BLaER1 (cell line): ENCODE measurements at regions not wholly inside any gene's neighbourhood (a gene's known extent, or its start where the extent isn't known, plus 50 kb on each side); places are given as distances from the start of the nearest gene placed in this dataset.

ENCODE experiments used
- H3K27ac ChIP-seq: shearing (Covaris generic); formaldehyde crosslinking; 2 replicates; pipeline ENCODE4 v1.8.1; 2022
- H3K27me3 ChIP-seq: shearing (Covaris generic); formaldehyde crosslinking; 2 replicates; pipeline ENCODE4 v1.8.1; 2022
- H3K36me3 ChIP-seq: shearing (Covaris generic); formaldehyde crosslinking; 2 replicates; pipeline ENCODE4 v1.8.1; 2022
- H3K4me1 ChIP-seq: shearing (Covaris generic); formaldehyde crosslinking; 2 replicates; pipeline ENCODE4 v1.8.1; 2022
- H3K4me2 ChIP-seq: shearing (Covaris generic); formaldehyde crosslinking; 2 replicates; pipeline ENCODE4 v1.8.1; 2022
- H3K4me3 ChIP-seq: shearing (Covaris generic); formaldehyde crosslinking; 2 replicates; pipeline ENCODE4 v1.8.1; 2022
- H3K9ac ChIP-seq: shearing (Covaris generic); formaldehyde crosslinking; 2 replicates; pipeline ENCODE4 v1.8.1; 2022
- H3K9me3 ChIP-seq: shearing (Covaris generic); formaldehyde crosslinking; 2 replicates; pipeline ENCODE4 v1.8.1; 2022
- H4K20me1 ChIP-seq: shearing (Covaris generic); formaldehyde crosslinking; 2 replicates; pipeline ENCODE4 v1.8.1; 2022
- Cebpa-rat ChIP-seq: shearing (Covaris generic); IDR thresholded peaks from 2 replicates; pipeline ENCODE4 v1.8.1; 2022

- Histone ChIP-seq H4K20me1 (no peaks in the 10 kb centered on the region), H3K4me1 (no peaks in the 10 kb centered on the region), H3K9me3 (no peaks in the 10 kb centered on the region), H3K27ac (no peak overlapping the region), H3K27me3 (no peaks in the 10 kb centered on the region), H3K36me3 (no peaks in the 10 kb centered on the region), H3K9ac (no peak overlapping the region), H3K4me3 (no peak overlapping the region), H3K4me2 (no peak overlapping the region)
- TF ChIP-seq Cebpa-rat, result no peak
These were observed 548.2 kb upstream of the ADGRL4 start for GRCh38 chr1:79554688-79555087.

- Histone ChIP-seq H3K9me3 (no peaks in the 10 kb centered on the region), H3K4me3 (no peak overlapping the region), H3K4me1 (no peaks in the 10 kb centered on the region), H3K4me2 (no peak overlapping the region), H3K27ac (no peak overlapping the region), H4K20me1 (no peaks in the 10 kb centered on the region), H3K27me3 (no peaks in the 10 kb centered on the region), H3K36me3 (no peaks in the 10 kb centered on the region), H3K9ac (no peak overlapping the region)
- TF ChIP-seq Cebpa-rat, result no peak
These were observed 544.8 kb upstream of the ADGRL4 start for GRCh38 chr1:79551321-79551720.

DNA sequence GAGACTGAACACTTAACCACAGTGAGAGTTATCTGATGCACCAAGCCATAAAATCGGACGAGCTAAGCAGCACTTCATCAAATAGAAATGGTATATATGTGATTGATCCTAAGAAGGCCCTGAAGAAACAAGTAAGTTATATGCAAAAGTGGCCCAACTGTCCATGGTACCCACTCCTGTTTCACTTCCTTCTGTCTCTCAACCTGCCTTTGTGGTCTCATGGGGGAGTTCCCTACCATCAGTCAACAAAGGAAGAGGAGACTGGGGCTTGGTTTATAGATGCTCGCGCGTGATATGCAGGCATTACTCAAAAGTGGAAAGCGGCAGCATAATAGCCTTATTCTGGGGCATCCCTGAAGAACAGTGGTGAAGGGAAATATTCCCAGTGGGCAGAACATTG is 543.9 kb upstream of the ADGRL4 start:
- Histone ChIP-seq H3K36me3 (no peaks in the 10 kb centered on the region), H3K9ac (no peak overlapping the region), H3K4me2 (no peak overlapping the region), H3K27me3 (no peaks in the 10 kb centered on the region), H3K4me1 (no peaks in the 10 kb centered on the region), H3K4me3 (no peak overlapping the region), H4K20me1 (no peaks in the 10 kb centered on the region), H3K9me3 (no peaks in the 10 kb centered on the region), H3K27ac (no peak overlapping the region)
- no peak for TF ChIP-seq Cebpa-rat

DNA sequence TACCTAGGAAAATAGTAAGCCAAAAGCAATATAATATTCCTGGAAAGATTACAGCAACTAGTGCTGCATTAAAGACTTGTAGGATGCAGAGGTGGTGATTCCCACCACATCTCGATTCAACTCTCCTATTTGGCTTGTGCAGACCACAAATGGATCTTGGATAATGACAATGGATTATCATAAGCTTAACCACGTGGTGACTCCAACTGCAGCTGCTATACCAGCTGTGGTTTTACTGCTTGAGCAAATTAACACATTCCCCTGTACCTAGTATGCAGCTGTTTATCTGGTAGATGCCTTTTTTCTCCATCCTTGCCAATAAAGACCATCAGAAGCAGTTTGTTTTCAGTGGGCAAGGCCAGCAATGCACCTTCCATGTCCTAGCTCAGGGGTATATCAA is 542.7 kb upstream of the ADGRL4 start:
- Histone ChIP-seq H3K4me1 (no peaks in the 10 kb centered on the region), H3K4me2 (no peak overlapping the region), H3K9me3 (no peaks in the 10 kb centered on the region), H3K36me3 (no peaks in the 10 kb centered on the region), H3K9ac (no peak overlapping the region), H4K20me1 (no peaks in the 10 kb centered on the region), H3K27ac (no peak overlapping the region), H3K4me3 (no peak overlapping the region), H3K27me3 (no peaks in the 10 kb centered on the region)
- no peak for TF ChIP-seq Cebpa-rat

DNA sequence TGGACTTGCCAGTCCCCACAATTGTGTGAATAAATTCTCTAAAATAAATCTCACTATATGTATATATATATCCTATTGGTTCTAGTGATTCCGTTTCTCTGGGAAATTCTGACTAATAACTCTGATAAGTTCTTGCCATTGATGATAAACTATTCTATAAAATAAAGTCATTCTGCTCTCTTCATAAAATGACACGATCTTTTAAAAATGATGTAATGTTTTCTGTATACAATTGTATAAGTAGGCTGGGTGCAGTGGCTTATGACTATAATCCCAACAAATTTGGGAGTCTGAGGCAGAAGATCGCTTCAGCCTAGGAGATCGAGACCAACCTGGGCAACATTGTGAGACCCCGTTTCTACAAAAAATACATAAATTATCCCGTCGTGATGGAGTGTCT is 541.0 kb upstream of the ADGRL4 start:
- Histone ChIP-seq H3K36me3 (no peaks in the 10 kb centered on the region), H3K9ac (no peak overlapping the region), H3K27me3 (no peaks in the 10 kb centered on the region), H3K4me1 (no peaks in the 10 kb centered on the region), H3K9me3 (no peaks in the 10 kb centered on the region), H4K20me1 (no peaks in the 10 kb centered on the region), H3K27ac (no peak overlapping the region), H3K4me2 (no peak overlapping the region), H3K4me3 (no peak overlapping the region)
- TF ChIP-seq Cebpa-rat, result no peak

GRCh38 chr1:79543394-79543793 is 536.9 kb upstream of the ADGRL4 start:
- no peaks in the 10 kb centered on the region for H4K20me1 ChIP-seq
- no peak overlapping the region for H3K27ac ChIP-seq
- H3K4me3 ChIP-seq, result no peak overlapping the region
- H3K9me3 ChIP-seq, result no peaks in the 10 kb centered on the region
- no peaks in the 10 kb centered on the region for H3K36me3 ChIP-seq
- H3K4me1 ChIP-seq, result no peaks in the 10 kb centered on the region
- no peak overlapping the region for H3K4me2 ChIP-seq
- H3K9ac ChIP-seq, result no peak overlapping the region
- H3K27me3 ChIP-seq, result no peaks in the 10 kb centered on the region
- no peak for TF ChIP-seq Cebpa-rat

- H3K27ac ChIP-seq, result no peak overlapping the region
- no peak overlapping the region for H3K4me3 ChIP-seq
- H3K9me3 ChIP-seq, result no peaks in the 10 kb centered on the region
- no peak overlapping the region for H3K9ac ChIP-seq
- TF ChIP-seq Cebpa-rat, result no peak
- no peaks in the 10 kb centered on the region for H4K20me1 ChIP-seq
- H3K27me3 ChIP-seq, result no peaks in the 10 kb centered on the region
- no peak overlapping the region for H3K4me2 ChIP-seq
- no peaks in the 10 kb centered on the region for H3K4me1 ChIP-seq
- H3K36me3 ChIP-seq, result no peaks in the 10 kb centered on the region
These were observed 532.5 kb upstream of the ADGRL4 start for GRCh38 chr1:79539001-79539400.

DNA sequence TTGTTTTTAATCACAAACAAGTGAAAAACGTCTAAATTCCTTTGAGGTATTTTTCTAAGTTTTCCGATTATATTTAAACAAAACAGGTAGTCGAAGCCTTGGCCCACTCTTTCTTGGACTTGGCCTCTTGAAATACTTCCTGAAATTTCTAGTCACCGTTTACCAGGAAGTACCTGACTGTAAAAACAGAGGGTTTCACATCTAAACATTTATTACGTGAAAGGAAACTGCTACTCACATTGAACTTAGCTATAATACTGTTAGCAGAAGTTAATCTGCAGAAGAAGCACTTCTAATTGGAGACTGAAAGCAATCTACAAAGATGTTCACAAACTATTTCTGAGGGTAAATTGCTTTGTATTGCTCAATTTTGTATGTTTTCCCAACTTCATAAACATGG is 526.0 kb upstream of the ADGRL4 start:
- TF ChIP-seq Cebpa-rat, result no peak
- H3K27ac ChIP-seq, result no peak overlapping the region
- no peaks in the 10 kb centered on the region for H3K4me1 ChIP-seq
- H3K27me3 ChIP-seq, result no peaks in the 10 kb centered on the region
- no peaks in the 10 kb centered on the region for H3K9me3 ChIP-seq
- H3K4me3 ChIP-seq, result no peak overlapping the region
- no peaks in the 10 kb centered on the region for H3K36me3 ChIP-seq
- no peaks in the 10 kb centered on the region for H4K20me1 ChIP-seq
- no peak overlapping the region for H3K4me2 ChIP-seq
- H3K9ac ChIP-seq, result no peak overlapping the region

DNA sequence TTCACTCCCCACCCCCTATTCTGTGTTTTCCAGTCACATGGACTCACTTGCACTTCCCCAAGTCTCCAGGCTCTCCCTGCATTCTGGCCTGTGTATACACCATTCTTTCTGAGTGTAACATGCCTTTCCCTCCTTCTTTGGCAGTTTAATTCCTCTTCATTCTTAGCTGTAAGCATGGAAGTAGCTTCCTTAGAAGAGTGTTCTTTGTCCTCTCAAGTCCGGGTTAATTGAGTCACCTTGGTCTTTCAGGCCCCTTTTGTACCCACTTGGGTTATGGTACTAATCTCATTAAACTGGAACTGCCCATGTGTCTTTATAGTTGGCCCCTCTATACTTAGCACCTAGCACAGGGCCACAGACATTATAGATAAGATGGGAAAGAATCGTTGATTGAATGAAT is 525.3 kb upstream of the ADGRL4 start:
- H3K4me2 ChIP-seq, result no peak overlapping the region
- H3K9me3 ChIP-seq, result no peaks in the 10 kb centered on the region
- H4K20me1 ChIP-seq, result no peaks in the 10 kb centered on the region
- TF ChIP-seq Cebpa-rat, result no peak
- no peak overlapping the region for H3K27ac ChIP-seq
- no peak overlapping the region for H3K9ac ChIP-seq
- H3K27me3 ChIP-seq, result no peaks in the 10 kb centered on the region
- no peaks in the 10 kb centered on the region for H3K4me1 ChIP-seq
- no peak overlapping the region for H3K4me3 ChIP-seq
- no peaks in the 10 kb centered on the region for H3K36me3 ChIP-seq

DNA sequence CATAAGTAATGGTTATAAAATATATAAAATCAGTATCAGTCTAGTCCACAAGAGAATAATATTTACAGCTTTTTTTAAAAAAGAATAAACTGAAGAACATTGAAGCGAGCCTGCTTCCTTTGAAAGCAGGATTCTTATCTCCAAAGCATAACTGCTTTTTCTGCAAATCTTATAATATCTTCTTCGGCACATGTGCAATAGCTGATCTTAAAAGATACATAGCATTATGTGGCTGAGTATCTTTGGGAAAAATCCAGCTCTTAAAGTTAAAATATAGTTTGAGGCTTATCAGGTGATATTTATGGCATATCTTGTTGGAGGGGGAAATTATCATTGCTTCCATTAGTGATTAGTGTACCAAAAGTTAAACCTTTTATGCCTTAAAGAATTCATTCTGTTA is 523.9 kb upstream of the ADGRL4 start:
- H3K27ac ChIP-seq, result no peak overlapping the region
- H3K4me1 ChIP-seq, result no peaks in the 10 kb centered on the region
- no peaks in the 10 kb centered on the region for H3K36me3 ChIP-seq
- no peak for TF ChIP-seq Cebpa-rat
- H3K9ac ChIP-seq, result no peak overlapping the region
- no peak overlapping the region for H3K4me3 ChIP-seq
- H4K20me1 ChIP-seq, result no peaks in the 10 kb centered on the region
- H3K27me3 ChIP-seq, result no peaks in the 10 kb centered on the region
- no peak overlapping the region for H3K4me2 ChIP-seq
- H3K9me3 ChIP-seq, result no peaks in the 10 kb centered on the region

DNA sequence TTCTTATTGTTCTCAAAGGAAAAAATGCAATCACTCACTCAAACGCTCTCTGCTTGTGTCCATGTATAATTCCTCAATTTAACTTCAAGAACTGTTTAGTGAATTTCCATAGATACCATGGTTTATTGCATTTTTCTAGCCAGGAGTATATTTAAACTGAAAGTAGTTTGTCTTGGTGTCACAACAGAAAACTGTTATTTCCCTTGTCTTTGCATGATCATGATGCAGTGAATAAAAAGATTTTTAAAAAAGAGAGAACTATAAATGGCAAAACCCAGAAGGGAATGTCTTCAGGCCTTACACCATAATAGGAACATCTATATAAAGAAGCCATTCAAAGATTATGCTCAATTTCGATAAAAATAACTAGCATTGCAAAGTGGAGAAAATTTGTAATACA is 523.5 kb upstream of the ADGRL4 start:
- Histone ChIP-seq H3K9ac (no peak overlapping the region), H3K9me3 (no peaks in the 10 kb centered on the region), H4K20me1 (no peaks in the 10 kb centered on the region), H3K27ac (no peak overlapping the region), H3K4me2 (no peak overlapping the region), H3K4me3 (no peak overlapping the region), H3K27me3 (no peaks in the 10 kb centered on the region), H3K4me1 (no peaks in the 10 kb centered on the region), H3K36me3 (no peaks in the 10 kb centered on the region)
- no peak for TF ChIP-seq Cebpa-rat
